ENCODE measurements at regions not wholly inside any gene's neighbourhood (a gene's known extent, or its start where the extent isn't known, plus 50 kb on each side); places are given as distances from the start of the nearest gene placed in this dataset.

- TF ChIP-seq EZH2phosphoT487 (IDR thresholded peaks at IDR 0.05; ENCODE audit: insufficient read depth, low read depth) (no peak), EZH2 (IDR thresholded peaks at IDR 0.05; ENCODE audit: insufficient read depth, poor library complexity, severe bottlenecking) (no peak)
Measured at GRCh38 chr4:30867427-30867826, 147.3 kb downstream of the PCDH7 start.
